GM06990 (cell line): ENCODE measurements at regions not wholly inside any gene's neighbourhood (a gene's known extent, or its start where the extent isn't known, plus 50 kb on each side); places are given as distances from the start of the nearest gene placed in this dataset.

Experiments used
- DNase-seq: peaks from one replicate; pipeline ENCODE4 v3.0.0-alpha.2; 2011; ENCODE audit not compliant: insufficient read length; ENCODE audit errors: extremely low read depth
- H3K27me3 ChIP-seq: replicated peaks from 2 replicates; pipeline ENCODE4 v1.6.0; 2011; ENCODE audit warnings: low read length; ENCODE audit not compliant: control insufficient read depth, insufficient read depth
- H3K36me3 ChIP-seq: 2 replicates; pipeline ENCODE4 v1.5.1; 2011; ENCODE audit warnings: low read length; ENCODE audit not compliant: control insufficient read depth, insufficient read depth
- H3K4me3 ChIP-seq: replicated peaks from 2 replicates; pipeline ENCODE4 v1.5.1; 2011; ENCODE audit warnings: low read depth, mild to moderate bottlenecking, control low read depth, low read length
- CTCF ChIP-seq: IDR thresholded peaks from 2 replicates; pipeline ENCODE4 v1.5.1; 2011; ENCODE audit warnings: low read length, control low read depth, mild to moderate bottlenecking, inconsistent platforms; ENCODE audit not compliant: insufficient read depth, poor library complexity, severe bottlenecking

- no peak for DNase-seq
- H3K4me3 ChIP-seq: no peak overlapping the region
- no peaks in the 10 kb centered on the region for H3K27me3 ChIP-seq
- no peak for TF ChIP-seq CTCF
- H3K36me3 ChIP-seq: no peaks in the 10 kb centered on the region
Observed at GRCh38 chr2:78541451-78542267, 483.8 kb upstream of the REG3G start.

GRCh38 chr2:78546843-78547242 is 478.7 kb upstream of the REG3G start:
- H3K36me3 ChIP-seq: no peaks in the 10 kb centered on the region
- no peak for TF ChIP-seq CTCF
- H3K4me3 ChIP-seq: no peak overlapping the region
- no peak for DNase-seq
- no peaks in the 10 kb centered on the region for H3K27me3 ChIP-seq

- TF ChIP-seq CTCF: no peak
- no peaks in the 10 kb centered on the region for H3K27me3 ChIP-seq
- no peak for DNase-seq
- no peak overlapping the region for H3K4me3 ChIP-seq
- no peaks in the 10 kb centered on the region for H3K36me3 ChIP-seq
Observed at GRCh38 chr2:78549766-78550165, 475.7 kb upstream of the REG3G start.

GRCh38 chr2:78553866-78554647 is 471.4 kb upstream of the REG3G start:
- no peak for DNase-seq
- no peak overlapping the region for H3K4me3 ChIP-seq
- H3K36me3 ChIP-seq: no peaks in the 10 kb centered on the region
- no peaks in the 10 kb centered on the region for H3K27me3 ChIP-seq
- TF ChIP-seq CTCF: no peak

GRCh38 chr2:78561876-78562275 is 463.6 kb upstream of the REG3G start:
- no peak for DNase-seq
- H3K4me3 ChIP-seq: no peak overlapping the region
- no peaks in the 10 kb centered on the region for H3K27me3 ChIP-seq
- TF ChIP-seq CTCF: no peak
- no peaks in the 10 kb centered on the region for H3K36me3 ChIP-seq
